NCI-H526 treated with DMSO at 0.1 percent for 48 hours (cell line): ENCODE measurements at regions not wholly inside any gene's neighbourhood (a gene's known extent, or its start where the extent isn't known, plus 50 kb on each side); places are given as distances from the start of the nearest gene placed in this dataset.
"Not testable (repeated sequence)": the region's sequence is repeated elsewhere in the genome, so short reads cannot be mapped to it uniquely, and the experiment has no call there.

ENCODE experiments used
- DNase-seq: peaks from one replicate; lab custom pipeline; 2025; lab: John Stamatoyannopoulos, UW

DNA sequence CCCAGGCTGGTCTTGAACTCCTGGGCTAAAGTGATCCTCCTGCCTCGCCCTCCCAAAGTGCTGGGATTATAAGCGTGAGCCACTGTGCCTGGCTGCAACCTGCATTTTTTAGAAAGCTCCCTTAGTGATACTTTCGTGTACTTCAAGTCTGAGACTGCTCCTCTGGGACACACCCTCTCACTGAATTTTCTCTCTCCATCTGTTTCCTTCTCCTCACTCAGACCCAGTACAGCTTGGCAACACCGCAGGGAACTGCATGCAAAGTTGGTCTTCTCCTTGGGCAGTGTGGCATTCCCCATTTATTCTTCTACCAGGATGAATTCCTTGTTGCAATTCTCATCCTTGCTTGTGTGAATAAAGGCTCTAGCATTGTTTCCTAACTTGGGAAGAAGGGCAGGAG lies 175.9 kb downstream of the LPIN1 start:
- DNase-seq: no peak

DNA sequence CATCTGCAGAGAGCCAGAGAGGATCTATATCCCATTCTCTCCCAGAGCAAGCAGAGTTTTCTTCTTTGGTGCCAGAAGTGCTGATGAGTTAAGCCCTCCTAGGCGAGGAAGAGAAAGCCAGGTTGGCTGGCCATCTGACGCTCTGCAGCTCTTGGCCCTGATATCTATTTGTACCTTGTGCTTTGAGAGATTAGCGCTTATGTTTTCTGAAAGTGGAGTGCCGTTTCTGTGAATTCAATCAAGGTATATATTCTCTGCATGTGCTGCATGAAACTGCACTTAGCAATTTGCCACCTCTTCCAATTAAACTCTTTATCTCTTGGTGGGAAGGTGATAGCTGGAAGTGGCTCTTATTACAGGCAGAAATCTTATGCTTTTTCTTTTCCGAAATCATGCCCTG lies 177.5 kb downstream of the LPIN1 start:
- DNase-seq: no peak

DNA sequence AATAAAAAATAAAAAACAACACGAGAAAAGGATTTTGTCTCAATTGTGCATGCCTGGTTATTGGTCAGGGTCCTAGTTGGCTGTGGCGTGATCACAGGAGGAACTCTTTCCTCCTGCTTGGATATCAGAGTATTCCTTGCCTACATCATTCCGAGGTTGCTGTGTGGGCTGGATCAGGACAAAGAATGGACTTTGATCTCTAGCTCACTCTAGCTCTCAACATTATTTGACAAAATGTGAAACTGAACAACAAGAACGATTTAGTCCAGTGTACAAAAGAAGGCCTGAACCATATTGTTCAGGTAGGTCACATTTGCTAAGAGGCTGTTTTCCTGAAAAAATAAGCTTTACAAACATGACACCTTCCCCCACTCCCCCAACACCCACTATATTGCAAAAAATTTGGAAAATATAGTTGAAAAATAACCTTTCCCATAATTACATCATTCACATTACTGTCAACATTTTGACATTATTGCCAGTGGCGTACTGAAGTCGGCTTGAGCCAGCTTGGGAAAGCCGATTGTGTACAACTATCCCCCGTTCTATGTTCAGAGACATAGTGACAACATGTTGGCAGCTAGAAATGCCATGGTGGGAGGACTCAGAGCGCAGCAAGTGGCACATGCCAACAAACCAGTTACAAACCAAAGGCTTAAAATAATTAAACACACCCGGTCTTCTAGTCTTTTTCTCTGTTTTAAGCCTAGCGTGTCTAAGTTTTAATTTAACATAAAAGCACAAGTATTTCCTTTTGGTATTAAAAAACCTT lies 179.0 kb downstream of the LPIN1 start:
- DNase-seq: no peak

DNA sequence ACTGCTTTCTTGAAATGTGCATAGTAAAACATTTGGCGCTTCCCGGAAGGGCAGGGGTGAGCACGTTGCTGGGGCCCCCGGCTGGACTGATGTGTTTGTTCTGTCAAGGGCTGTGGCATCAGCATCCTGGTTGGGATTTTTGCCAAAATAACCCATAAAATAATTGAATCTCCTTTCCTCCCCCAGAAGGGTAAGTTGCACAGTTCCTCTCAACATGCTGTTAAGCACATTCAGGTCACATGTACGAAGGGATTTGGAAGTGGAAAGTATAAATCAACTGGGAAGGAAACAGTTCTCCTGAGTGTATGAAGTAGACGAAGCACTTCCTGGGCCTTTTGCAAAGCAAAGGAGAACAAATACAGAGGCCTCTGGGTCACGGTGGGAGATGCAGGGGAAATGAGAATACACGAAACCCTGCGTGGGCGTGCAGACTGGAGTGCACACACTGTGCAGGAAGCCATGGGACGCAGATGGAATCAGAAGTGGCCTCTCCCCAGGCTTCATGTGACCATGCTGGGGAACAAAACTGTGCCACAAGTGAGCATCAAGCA lies 183.9 kb downstream of the LPIN1 start:
- no peak for DNase-seq

DNA sequence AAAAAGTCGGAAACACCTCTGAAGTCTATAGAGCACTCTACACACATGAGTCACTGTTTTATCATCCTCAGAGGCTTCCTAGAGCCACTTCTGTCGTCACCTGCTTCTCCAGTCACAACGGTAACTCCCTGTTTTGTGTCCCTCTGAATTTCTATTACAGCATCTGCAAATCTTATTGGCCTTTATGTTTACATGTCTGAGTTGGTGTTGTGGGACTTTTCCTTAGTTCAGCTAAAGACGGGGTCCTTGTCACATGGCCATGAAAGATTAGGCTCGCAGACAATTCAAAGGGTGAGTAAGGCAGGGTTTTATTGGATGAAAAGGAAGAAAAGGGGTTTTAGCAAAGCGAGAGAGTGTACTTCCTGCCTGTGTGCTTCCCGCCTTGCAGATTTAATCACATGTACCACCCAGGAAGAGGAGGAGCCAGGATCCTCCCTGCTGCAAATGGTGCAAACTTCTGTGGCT lies 185.6 kb downstream of the LPIN1 start:
- no peak for DNase-seq

DNA sequence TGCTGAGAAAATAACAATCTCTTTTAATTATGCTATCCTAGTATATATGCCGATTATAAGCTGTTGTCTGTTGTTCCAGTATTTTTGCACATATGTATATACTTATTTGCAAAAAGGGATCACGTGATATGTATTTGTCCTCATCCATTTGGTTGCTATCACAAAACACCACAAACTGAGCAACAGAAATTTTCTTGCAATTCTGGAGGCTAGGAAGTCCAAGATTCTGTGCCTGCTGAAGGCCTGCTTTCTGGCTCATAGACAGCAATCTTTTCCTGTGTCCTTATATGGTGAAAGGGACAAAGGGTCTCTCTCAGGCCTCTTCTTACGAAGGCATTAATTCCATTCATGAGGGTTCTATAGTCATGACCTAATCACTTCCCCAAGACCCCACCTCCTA lies 186.5 kb downstream of the LPIN1 start:
- no peak for DNase-seq

DNA sequence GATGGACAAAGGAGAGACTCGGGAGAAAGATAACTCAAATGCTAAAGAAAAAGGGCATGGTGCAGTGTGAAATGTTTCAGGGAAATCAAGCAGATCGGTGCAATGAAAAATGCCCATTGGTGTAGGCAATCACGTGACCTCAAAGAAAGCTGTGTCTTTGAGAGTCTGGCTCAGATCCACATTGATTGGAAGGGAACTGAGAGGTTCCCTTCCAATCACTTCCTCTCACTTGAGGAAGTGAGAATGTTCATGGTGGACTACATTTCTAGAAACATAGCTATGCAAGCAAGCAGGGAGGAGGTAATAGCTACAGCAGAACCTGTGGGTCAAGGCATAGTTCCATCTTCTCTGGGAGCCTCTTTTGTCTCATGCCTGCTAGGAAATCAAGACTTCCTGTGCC lies 187.4 kb downstream of the LPIN1 start:
- DNase-seq: no peak

DNA sequence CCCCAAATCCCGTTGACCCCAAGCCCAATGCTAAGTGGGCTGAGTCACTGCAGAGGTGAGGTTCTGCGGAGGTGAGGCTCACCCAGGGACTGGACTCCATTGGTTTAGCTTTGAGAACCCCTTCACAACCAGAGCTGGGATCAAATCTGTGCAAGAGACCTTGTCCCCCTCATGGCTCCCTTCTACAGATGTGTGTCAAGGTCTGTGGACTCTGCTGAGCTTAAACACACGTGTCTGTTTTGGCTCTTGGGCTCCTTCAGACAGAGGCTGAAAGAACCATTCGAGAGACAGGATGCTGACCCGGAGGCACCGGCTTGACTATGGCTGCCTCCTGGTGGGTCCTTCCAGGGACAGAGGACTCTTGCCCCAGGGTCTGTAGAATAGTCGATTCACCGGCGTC lies 190.3 kb downstream of the LPIN1 start:
- no peak for DNase-seq

DNA sequence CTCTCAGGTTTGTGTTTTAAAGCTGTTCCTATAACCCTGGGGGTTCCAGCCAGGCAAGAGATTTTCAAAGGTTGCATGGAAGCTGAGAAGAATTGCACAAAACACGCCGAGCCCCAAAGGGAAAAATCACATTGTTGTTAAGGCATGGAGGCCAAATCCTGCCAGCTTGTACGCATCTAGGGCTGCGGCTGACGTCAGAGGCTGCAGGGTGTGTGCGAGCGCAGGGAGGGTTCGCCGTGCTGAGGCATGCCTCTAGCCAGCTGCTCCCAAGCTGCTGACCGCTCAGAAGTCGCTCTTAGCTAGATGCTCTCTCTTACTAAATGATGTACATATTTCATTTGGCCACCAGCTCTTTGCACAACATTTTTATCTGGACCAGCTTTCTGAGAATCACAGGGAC lies 191.8 kb downstream of the LPIN1 start:
- no peak for DNase-seq

DNA sequence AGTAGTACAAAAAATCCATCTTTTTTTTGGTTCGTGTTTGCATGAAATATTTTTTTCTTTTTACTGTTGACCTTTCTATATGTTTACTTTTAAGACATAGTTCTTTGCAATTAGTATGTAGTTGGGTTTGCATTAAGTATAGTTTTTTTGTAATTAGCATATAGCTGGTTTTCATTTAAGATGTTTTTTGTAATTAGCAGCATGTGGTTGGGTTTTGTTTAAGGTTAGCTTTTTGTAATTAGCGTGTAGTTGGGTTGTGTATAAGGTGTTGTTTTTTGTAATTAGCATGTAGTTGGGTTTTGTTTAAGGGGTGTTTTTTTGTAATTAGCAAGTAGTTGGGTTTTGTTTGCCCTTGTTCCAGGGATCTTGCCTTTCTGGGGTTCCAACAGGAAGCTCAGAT lies 193.1 kb downstream of the LPIN1 start:
- no peak for DNase-seq

DNA sequence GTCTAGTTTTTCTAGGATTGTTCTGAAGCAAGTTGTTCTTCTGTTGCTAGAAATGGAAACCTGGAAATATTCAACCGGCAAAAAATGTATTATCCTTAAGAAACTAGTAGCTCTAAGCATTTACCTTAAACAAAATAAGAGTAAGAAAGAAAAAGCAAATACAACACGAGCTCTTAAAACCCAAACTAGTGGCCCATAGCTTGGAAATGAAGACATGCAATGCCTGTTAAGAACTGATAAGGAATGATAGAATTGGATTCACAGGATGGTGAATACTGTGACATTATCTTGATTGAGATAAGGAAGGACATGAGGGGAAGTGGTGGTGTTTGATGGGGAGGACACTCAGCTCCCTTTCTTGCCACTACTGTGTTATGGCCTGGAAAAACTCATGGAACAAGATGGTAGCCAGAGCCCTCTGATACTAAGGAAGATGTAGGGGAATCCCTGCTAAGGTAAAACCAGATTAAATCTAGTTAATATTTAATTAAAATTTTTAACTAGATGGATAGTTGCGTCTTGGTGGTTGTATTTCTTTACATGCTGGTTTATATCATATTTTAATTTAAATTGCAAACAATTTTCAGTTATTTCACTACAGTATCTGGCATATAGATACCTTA lies 193.8 kb downstream of the LPIN1 start:
- DNase-seq: no peak

DNA sequence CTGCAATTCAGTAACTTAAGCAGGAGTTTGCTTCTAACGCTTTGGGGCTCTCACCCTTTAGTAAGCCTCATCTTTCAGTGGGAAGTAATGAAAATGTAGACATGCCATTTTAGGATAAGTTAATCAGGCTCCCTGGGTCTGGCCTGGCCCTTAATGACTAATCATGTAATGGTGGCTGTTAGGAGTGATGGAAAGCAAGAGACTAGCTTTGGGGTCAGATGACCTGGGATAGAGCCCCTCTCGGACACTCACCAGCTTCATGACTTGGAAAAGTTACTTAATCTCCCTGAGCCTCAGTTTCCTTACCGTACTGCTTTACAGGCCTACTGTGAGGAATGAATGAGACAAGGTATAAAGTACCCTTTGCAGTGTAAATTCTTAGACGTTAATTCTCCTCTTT lies 194.4 kb downstream of the LPIN1 start:
- no peak for DNase-seq

DNA sequence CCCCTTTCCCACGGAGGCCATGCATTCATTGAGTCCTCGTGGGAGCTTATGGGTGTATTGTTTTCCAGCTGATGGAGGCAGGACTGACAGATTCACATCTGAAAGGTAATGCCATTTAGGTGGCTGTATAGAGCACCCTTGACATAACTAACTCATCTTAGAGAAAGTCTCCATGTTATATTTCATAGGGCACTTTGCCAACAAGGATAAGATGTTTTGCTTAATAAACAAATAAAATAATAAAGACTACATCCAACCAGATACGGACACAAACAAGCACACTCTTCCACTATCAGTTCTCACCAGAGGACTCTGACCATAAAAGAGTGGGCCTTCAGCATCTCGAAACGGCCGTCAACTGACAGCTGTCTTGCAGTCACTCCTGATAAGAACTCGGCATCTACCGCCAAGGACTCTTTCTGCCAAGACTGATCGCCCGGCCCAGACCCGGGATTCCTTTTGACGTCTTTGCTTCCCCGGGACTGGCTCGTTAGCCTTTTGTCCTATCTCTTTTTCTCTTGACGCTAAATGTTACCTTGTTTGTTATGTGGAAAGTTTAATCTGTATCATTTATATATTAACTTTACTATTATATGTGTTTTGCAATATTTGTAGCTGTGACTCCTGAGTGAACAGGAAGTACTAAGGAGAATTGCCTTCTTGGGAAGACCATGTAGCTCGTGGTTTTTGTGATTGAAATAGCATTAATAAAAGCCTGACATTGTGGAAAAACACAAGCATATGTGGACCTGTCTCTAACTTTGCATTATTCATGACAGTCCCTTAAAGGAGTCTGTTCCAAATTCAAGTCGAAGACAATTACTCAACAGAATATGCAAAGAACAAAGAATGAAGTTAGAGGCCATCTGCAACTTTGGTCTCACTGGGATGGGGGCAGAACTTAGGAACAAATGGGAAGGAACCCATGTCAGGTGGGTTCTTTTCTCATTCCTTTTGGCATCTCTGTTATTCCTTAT lies 195.1 kb downstream of the LPIN1 start:
- no peak for DNase-seq

DNA sequence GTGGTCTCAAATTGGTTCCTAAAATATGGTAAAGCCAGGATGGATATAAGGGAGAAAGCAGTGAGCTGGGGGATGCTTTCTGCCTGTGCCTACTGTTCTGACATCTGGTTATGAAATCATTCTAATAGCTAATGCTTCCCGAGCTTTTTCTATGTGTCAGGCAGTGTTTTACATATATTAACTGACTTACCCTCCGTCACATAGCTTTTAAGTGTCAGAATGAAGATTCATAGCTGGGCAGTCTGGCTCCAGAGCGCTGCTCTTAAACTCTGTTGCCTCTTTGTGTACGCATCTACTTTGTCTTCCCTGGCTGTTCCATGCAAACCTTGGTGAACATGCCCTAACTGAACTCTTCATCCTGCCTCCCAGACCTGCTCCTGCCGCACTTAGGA lies 195.7 kb downstream of the LPIN1 start:
- DNase-seq: no peak

DNA sequence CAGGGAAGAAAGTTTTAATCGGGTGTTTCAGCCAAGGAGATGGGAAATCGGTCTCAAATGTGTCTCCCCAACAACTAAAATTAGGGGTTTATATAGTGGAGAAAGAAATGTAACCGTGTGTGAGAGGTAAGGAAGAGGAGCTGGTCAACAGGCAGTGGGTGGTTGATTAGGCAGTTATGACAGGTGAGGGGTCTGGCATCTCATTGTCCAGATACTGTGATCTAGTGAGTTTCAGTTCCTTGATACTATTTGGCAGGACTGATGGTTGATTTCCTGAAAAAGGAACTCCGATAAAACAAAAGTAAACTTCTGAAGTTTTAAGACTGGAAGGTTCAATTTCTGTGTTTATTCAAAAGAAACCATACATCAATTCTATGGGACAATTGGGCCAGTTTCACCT lies 197.9 kb downstream of the LPIN1 start:
- DNase-seq: no peak

DNA sequence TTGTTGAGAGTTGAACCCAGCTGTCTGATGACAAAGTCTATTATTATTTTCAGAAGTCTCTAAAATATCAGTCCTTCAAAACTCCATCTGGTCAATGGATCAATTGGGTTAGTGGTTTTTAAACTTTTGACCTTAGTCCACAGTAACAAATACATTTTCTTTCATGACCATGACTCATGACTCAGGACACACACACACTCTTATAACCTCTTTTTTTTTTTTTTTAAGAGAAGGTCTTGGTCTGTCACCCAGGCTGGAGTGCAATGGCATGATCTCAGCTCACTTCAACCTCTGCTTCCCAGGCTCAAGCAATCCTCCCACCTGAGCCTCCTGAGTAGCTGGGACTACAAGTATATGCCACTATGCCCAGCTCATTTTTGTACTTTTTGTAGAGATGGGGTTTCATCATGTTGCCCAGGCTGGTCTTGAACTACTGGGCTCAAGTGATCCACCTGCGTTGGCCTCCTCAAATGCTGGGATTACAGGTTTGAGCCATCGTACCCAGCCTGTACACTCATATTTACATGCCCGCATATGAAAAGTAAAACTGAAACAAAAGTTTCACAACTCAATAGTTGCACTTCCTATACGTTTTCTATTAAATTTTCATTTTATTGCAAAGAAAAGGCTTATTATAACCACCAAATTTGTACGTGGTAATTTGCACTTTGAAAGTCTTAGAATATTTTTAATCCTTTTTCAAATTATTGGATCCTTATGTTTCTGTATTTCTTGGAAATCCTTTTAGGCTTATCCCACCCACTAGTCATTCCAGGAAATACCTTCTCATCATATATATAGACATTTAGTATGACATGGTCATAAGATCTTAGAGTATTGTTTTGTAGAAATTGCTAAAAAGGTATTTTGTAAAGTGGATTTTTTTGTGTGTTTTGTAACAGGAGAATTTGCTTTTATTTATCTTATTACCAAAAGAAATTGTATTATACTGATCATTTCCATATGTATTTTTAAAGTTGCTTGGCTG lies 199.0 kb downstream of the LPIN1 start:
- no peak for DNase-seq

DNA sequence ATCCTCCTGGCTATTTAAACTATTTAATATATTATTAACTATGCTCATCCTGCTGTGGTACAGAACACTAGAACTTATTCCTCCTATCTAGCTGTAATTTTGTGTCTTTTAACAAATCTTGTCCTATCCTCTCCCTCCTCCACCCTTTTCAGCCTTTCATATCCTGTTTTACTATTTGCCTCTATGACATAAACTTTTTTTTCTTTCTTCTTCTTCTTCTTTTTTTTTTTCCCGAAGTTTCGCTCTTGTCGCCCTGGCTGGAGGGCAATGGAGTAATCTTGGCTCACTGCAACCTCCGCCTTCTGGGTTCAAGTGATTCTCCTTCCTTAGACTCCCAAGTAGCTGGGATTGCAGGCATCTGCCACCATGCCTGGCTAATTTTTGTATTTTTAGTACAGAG lies 201.5 kb downstream of the LPIN1 start:
- DNase-seq: no peak

DNA sequence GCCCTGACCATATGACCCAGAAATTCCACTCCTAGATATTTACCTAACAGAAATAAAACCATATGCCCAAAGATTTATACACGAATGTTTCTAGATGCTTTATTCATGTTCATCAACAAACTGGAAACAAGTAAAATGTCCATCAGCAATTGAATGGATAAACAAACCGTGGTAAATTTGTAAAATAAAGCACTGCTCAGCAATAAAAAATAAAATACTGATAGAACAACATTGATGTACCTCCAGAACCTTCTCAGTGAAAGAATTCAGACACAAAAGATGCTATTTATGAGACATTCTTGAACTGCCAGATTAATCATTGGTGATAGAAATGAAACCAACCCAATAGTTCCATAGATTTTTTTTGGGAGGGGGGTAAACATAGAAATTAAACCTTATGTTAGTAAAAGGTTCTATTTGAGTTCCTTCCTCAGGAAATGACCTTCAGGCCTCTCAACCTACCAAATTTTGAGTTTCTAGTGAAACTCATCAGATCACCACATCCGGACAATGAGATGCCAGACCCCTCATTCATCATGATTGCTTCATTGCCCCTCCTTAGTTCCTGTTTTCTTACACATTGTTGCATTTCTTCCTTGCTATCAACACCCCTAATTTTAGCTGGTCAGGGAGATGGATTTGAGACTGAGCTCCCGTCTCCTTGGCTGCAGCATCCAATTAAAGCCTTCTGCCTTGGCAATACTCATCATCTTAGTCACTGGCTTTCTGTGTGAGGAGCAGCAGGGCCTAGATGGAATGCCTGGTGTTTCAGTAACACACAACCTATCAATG lies 203.5 kb downstream of the LPIN1 start:
- no peak for DNase-seq

DNA sequence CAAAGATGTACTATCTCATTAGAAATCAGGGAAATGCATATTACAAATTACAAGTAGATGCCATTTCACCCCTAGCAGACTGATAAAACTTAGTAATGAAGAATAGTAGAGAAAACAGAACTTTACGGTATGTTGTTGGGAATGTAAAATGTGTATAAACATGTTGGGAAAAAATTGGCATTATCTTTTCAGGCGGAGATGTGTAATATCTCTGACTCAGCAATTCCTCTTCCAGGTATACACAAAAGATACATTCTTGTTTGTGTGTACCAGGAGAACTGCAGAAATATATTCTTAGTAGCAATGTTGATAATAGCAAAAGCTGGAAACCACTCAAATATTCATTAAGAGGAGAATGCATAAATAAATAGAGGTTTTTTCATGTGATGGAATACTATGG lies 204.5 kb downstream of the LPIN1 start:
- DNase-seq: no peak

DNA sequence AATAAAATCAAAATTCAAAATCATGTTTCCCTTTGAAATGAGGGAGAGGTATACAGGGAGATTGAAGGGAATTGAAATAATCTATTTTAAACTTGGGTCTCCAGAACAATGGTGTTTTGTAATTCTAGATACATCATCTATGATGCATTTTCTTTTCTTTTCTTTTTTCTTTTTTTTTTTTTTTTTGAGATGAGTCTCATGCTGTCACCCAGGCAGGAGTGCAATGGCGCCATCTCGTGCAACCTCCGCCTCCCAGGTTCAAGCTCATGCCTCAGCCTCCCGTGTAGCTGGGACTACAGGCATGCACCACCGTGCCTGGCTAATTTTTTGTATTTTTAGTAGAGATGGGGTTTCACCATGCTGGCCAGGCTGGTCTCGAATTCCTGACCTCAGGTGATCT lies 205.1 kb downstream of the LPIN1 start:
- not testable (repeated sequence) for DNase-seq
